Body of pancreas (tissue), 4 donors: ENCODE measurements at regions not wholly inside any gene's neighbourhood (a gene's known extent, or its start where the extent isn't known, plus 50 kb on each side); places are given as distances from the start of the nearest gene placed in this dataset.

Experiments used
- ATAC-seq: fragments of 150-250 bp; one replicate; pipeline ENCODE4 v1.9.1; 2016
- DNase-seq, 4 donors: peaks; one replicate each; pipeline ENCODE4 v3.0.0-alpha.2; 2019
- H3K27ac ChIP-seq, 4 donors: fragments of 200-600 bp; sonication (generic); 1 replicate in 3 of 4; 2 replicates in 1 of 4; pipeline versions ENCODE4 v1.5.1 to v1.6.1; 2016 to 2019; ENCODE audit warnings: mild to moderate bottlenecking in 1 of 4, mixed read lengths in 1 of 4, moderate library complexity in 1 of 4
- H3K27me3 ChIP-seq, 2 donors: fragments of 200-600 bp; sonication (generic); one replicate each; pipeline ENCODE4 v1.6.0; 2016; ENCODE audit warnings: mild to moderate bottlenecking in 1 of 2
- H3K36me3 ChIP-seq, 2 donors: fragments of 200-600 bp; sonication (generic); replicated peaks in 1 of 2; 2 replicates each; pipeline ENCODE4 v1.5.1; 2016; ENCODE audit warnings: low read depth in 2 of 2; ENCODE audit not compliant: insufficient read depth in 1 of 2
- H3K4me1 ChIP-seq: fragments of 200-600 bp; sonication (generic); one replicate; pipeline ENCODE4 v1.6.0; 2016
- H3K4me3 ChIP-seq, 2 donors: fragments of 200-600 bp; sonication (generic); 1 replicate in 1 of 2; 2 replicates in 1 of 2; pipeline ENCODE4 v1.5.1; 2016 to 2019
- H3K9me3 ChIP-seq, 3 donors: fragments of 200-600 bp; sonication (generic); 1 replicate in 2 of 3; 2 replicates in 1 of 3; pipeline ENCODE4 v1.5.1; 2016
- POLR2A ChIP-seq, 3 donors: fragments of 450-650 bp; IDR thresholded peaks; one replicate each; pipeline ENCODE4 v1.6.1; 2016; ENCODE audit warnings: antibody characterized with exemption in 3 of 3, mild to moderate bottlenecking in 2 of 3
- WGBS, 2 donors: methylation state at CpG; one replicate each; pipeline ENCODE4 v1.1.5; 2017; 5-methylcytosine and 5-hydroxymethylcytosine counted together
- intact Hi-C: fragments of 100-400 bp; cut with DNase I; formaldehyde crosslinking; loops from one replicate; pipeline ENCODE4 v1.15.1; 2023
- TF ChIP-seq, protein P1 (sequence below), 7 experiments: fragments of 450-650 bp in 4 of 7; fragments of 200-600 bp in 3 of 7; sonication (generic) in 3 of 7; IDR thresholded peaks; one replicate each; pipeline ENCODE4 v1.5.1; 2016 to 2019; ENCODE audit warnings: antibody characterized with exemption in 7 of 7

DNA sequence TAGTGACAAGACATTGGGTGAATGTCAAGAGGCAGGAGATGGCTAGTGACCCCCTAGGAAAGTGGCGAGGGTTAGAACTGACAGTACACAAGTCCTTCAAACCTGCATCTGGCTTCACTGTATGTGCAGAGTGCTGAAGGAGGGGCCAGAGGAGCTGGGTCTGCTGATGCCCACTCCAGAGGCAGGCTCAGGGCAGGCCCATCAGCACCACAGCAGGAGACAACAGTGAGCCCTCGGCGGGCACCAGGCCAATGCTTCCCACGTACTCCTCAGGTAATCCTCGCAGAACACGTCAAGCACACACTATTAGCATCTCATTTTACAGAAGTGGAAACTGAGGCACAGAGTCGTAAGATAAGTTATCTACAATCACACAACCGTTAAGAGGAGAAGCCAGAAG is 76.1 kb upstream of the SH3PXD2B start:
- peak in 1 of 4 donors; percentile 5 for DNase-seq
- ATAC-seq: no peak
- Histone ChIP-seq H3K27me3 (no peaks in the 10 kb centered on the region), H3K27ac (no peak overlapping the region), H3K9me3 (no peaks in the 10 kb centered on the region), H3K36me3 (no peaks in the 10 kb centered on the region), H3K4me1 (peaks cover 10% of the 10 kb centered on the region), H3K4me3 (no peak overlapping the region)
- intact Hi-C loops: no loop called here
- TF ChIP-seq, protein P1, sequence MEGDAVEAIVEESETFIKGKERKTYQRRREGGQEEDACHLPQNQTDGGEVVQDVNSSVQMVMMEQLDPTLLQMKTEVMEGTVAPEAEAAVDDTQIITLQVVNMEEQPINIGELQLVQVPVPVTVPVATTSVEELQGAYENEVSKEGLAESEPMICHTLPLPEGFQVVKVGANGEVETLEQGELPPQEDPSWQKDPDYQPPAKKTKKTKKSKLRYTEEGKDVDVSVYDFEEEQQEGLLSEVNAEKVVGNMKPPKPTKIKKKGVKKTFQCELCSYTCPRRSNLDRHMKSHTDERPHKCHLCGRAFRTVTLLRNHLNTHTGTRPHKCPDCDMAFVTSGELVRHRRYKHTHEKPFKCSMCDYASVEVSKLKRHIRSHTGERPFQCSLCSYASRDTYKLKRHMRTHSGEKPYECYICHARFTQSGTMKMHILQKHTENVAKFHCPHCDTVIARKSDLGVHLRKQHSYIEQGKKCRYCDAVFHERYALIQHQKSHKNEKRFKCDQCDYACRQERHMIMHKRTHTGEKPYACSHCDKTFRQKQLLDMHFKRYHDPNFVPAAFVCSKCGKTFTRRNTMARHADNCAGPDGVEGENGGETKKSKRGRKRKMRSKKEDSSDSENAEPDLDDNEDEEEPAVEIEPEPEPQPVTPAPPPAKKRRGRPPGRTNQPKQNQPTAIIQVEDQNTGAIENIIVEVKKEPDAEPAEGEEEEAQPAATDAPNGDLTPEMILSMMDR (IDR thresholded peaks at IDR 0.05): no peak
- TF ChIP-seq POLR2A (IDR thresholded peaks at IDR 0.05): no peak
- WGBS, 2 donors: 70 to 82% methylated on average over 7 to 8 of the region's 8 CpGs

DNA sequence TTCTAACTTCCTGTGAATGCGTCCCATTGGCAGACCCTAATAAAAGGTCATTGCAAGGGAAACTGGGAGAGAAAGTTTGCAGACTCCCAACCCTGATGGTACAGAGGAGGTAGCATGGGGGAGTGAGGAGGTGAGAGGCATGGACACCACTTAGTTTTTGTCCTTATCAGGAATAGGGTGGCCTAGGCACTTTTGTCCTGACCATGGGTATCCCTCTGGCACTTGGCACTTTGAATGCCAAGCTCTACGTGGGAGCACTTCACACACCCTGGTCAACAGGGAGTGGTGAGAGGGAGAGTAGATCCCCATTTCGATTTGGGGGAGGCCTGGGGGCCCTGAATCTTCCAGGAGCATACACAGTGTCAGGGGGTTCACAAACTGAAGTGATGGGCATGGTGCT is 75.6 kb upstream of the SH3PXD2B start:
- DNase-seq: no peak

DNA sequence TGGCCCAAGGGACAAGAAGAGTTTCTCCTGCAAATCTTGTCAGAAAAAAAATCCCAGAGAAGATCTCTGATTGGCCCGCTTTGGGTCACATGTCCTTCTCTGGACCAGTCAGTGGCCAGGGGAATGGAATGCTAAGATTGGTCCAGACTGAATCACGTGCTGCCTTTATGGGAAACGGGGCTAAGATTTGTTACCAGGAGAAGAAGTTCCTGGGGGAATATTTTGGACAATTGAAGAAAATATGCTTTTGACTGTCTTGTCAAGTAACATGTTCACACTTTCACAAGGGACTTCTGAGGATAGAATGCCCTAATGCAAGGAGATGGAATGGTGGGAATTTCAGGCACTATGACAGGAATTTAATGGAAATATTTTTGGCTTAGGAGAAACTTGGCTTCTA is 74.1 kb upstream of the SH3PXD2B start:
- 60 to 64% methylated on average over 3 of the region's 3 CpGs for WGBS, 2 donors
- Histone ChIP-seq H3K4me3 (no peak overlapping the region), H3K27ac (no peak overlapping the region), H3K9me3 (no peaks in the 10 kb centered on the region), H3K36me3 (no peaks in the 10 kb centered on the region), H3K4me1 (peaks cover 2% of the 10 kb centered on the region), H3K27me3 (no peaks in the 10 kb centered on the region)
- intact Hi-C loops: no loop called here
- DNase-seq (no peak), ATAC-seq (no peak)
- no peak for TF ChIP-seq POLR2A (IDR thresholded peaks at IDR 0.05)

More for the DNA sequence above, 75.6 kb upstream of the SH3PXD2B start:
- ATAC-seq: no peak
- H3K27ac ChIP-seq: no peak overlapping the region
- no peaks in the 10 kb centered on the region for H3K27me3 ChIP-seq
- H3K4me1 ChIP-seq: peaks cover 10% of the 10 kb centered on the region
- TF ChIP-seq POLR2A (IDR thresholded peaks at IDR 0.05): no peak
- TF ChIP-seq, protein P1 (IDR thresholded peaks at IDR 0.05): no peak
- intact Hi-C loops: no loop called here
- 73 to 75% methylated on average over 3 of the region's 3 CpGs for WGBS, 2 donors
- H3K36me3 ChIP-seq: no peaks in the 10 kb centered on the region
- no peaks in the 10 kb centered on the region for H3K9me3 ChIP-seq
- no peak overlapping the region for H3K4me3 ChIP-seq

DNA sequence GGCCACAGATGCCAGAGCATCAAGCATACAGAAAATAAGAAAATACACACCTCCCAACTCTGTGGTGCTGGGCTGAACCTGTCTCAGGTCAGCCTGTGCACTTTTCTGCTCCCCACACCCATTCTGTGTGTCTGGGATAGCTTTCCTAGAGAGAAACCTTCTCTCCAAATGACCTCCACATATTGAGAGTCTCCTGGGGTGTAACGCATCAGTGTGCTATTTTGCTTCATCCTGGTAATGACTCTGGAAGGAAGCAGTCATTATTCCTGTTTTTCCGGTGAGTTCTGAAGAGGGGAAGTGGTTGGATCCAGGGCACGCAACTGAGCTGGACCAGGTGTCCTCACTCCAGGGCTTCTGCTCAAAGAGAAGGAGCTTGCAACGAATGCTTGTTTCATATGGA is 73.2 kb upstream of the SH3PXD2B start:
- no peak overlapping the region for H3K4me3 ChIP-seq
- DNase-seq (no peak), ATAC-seq (no peak)
- no peak overlapping the region for H3K27ac ChIP-seq
- intact Hi-C loops: no loop called here
- WGBS, 2 donors: 67 to 79% methylated on average over 4 of the region's 4 CpGs
- TF ChIP-seq POLR2A (IDR thresholded peaks at IDR 0.05): no peak
- H3K9me3 ChIP-seq: no peaks in the 10 kb centered on the region
- no peaks in the 10 kb centered on the region for H3K27me3 ChIP-seq
- no peaks in the 10 kb centered on the region for H3K4me1 ChIP-seq
- H3K36me3 ChIP-seq: no peaks in the 10 kb centered on the region

DNA sequence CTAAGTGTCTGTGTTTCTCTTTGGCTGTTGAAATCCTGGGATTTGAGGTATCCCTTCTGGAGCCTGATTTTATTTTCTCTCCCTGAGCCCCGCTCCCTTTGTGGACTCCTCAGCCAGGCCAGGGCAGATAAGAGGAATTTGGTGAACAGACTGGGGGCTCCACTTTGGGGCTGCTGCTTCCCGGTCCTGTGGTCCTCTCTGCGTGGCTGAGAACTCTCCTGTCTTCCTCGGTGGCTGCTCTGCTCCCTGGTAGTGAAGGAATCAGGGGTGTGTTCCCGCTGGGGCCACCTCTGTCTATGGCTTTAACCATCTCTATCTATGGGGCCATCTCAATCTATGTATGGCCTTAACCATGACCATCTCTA is 71.7 kb upstream of the SH3PXD2B start:
- peaks cover 0 to 9% (median 0%) of the 10 kb centered on the region in 3 donors for H3K9me3 ChIP-seq
- no peaks in the 10 kb centered on the region for H3K36me3 ChIP-seq
- no peak for TF ChIP-seq POLR2A (IDR thresholded peaks at IDR 0.05)
- TF ChIP-seq, protein P1 (IDR thresholded peaks at IDR 0.05): no peak
- DNase-seq (no peak), ATAC-seq (no peak)
- no peak overlapping the region for H3K27ac ChIP-seq
- 75 to 86% methylated on average over 5 of the region's 5 CpGs for WGBS, 2 donors
- no peaks in the 10 kb centered on the region for H3K4me1 ChIP-seq
- H3K27me3 ChIP-seq: no peaks in the 10 kb centered on the region
- intact Hi-C loops: no loop called here
- no peak overlapping the region for H3K4me3 ChIP-seq

DNA sequence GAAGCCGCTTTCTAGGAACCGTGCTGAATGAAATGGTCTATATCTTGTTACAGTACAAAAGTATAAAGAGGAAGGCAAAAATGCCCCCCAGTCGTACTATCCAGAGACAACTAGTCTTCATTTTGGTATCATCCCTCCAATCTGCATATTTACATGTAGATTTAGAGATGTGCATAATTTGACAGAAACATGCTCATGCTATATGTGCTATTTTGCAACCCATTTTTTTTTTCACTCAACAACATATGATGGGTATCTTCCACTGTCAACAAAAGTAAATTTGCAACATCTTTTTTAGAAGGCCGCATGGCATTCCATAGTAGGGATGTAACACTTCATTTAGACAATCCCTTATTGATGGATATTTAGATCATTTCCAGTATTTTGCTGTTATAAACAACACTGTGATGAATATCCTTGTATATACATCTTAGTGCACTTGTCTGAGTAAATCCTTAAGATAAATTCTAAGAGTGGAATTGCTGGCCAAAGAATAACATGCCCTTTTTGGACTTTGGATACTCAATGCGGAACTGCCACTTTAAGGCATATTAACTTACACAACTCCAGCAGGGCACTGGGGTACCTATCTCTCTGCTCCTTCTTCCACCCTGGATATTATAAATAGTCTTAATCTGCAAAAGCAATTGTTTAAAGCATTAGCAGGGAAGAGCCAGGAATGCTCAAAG is 71.1 kb upstream of the SH3PXD2B start:
- no peaks in the 10 kb centered on the region for H3K36me3 ChIP-seq
- H3K27ac ChIP-seq: no peak overlapping the region
- no peak overlapping the region for H3K4me3 ChIP-seq
- DNase-seq: no peak
- H3K9me3 ChIP-seq: peaks cover 0 to 9% (median 0%) of the 10 kb centered on the region in 3 donors
- no peaks in the 10 kb centered on the region for H3K4me1 ChIP-seq
- intact Hi-C loops: no loop called here
- ATAC-seq: no peak
- WGBS, 2 donors: 90 to 91% methylated on average over 5 of the region's 5 CpGs
- H3K27me3 ChIP-seq: no peaks in the 10 kb centered on the region
- no peak for TF ChIP-seq POLR2A (IDR thresholded peaks at IDR 0.05)
